RWPE1 (cell line): ENCODE measurements at regions not wholly inside any gene's neighbourhood (a gene's known extent, or its start where the extent isn't known, plus 50 kb on each side); places are given as distances from the start of the nearest gene placed in this dataset.
A peak's percentile ranks its signal among the peaks of the same experiment; 100 is the strongest.

Experiments
- CTCF ChIA-PET: fragments of 350-600 bp; sonication (Branson Sonifier 250); formaldehyde crosslinking; extraction: SDS; loops from one replicate; lab custom pipeline; 2021; lab: Yijun Ruan, JAX
- POLR2A ChIA-PET: fragments of 400-600 bp; formaldehyde crosslinking; extraction: SDS; loops from one replicate; lab custom pipeline; 2020; ENCODE audit warnings: antibody characterized with exemption; ENCODE audit not compliant: low non-redundant PET; lab: Yijun Ruan, JAX
- DNase-seq: peaks from one replicate; pipeline ENCODE4 v3.0.0; 2012; ENCODE audit warnings: low spot score
- H3K27ac ChIP-seq: fragments of 450-650 bp; 2 replicates; pipeline ENCODE4 v1.5.1; 2017
- CTCF ChIP-seq: fragments of 450-650 bp; conservative IDR thresholded peaks from 2 replicates; pipeline ENCODE4 v1.5.1; 2017; ENCODE audit warnings: low read depth, mild to moderate bottlenecking

DNA sequence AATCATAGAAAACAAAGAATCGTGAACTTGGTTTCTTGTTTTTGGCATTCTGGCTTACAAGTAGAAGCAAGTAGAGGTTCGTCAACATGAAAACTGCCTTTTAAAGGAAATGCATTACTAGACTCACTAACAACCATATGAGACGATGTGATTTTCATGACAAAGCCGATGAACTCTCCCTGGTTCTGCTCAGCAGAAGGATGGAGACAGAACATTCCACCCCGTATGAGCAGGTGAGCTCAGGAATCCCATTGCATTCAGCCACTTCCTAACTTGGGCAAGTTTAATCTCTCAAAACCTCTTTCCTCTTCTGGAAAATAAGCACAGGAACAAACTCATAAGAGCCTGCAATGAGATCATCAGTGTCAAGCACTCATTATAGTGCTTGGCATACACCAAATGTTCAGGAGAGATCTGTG, 57.4 kb upstream of the SVIL start:
- no peak overlapping the region for H3K27ac ChIP-seq
- no peak for TF ChIP-seq CTCF
- ChIA-PET CTCF (no interaction called here), POLR2A (no interaction called here)
- DNase-seq = peak; percentile 51

DNA sequence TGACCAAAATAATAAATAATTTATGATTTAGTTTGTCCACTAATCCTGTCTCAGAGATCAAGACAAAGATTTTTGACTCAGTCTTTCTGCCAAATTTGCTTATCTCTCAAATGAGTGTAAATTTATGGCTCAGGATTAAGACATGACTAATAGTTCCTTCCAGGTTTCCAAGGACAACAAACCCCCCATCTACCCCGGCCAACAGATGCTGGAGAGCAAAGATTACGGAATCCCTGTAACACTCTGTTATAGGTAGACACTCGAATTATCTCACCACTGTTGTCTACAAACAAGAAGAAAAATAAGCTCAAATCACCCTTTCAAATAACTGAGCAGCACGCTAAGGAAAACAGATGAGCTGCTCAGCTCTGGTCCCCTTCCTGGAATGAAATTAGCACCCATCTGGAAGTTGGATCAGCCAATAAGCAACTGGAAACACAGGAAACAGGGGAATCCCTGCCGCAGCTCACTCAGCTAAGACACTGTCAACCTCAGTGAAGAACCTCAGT, 56.8 kb upstream of the SVIL start:
- ChIA-PET CTCF (no interaction called here), POLR2A (no interaction called here)
- TF ChIP-seq CTCF = no peak
- H3K27ac ChIP-seq = peak overlapping the region; percentile 78
- peak; percentile 87 for DNase-seq

DNA sequence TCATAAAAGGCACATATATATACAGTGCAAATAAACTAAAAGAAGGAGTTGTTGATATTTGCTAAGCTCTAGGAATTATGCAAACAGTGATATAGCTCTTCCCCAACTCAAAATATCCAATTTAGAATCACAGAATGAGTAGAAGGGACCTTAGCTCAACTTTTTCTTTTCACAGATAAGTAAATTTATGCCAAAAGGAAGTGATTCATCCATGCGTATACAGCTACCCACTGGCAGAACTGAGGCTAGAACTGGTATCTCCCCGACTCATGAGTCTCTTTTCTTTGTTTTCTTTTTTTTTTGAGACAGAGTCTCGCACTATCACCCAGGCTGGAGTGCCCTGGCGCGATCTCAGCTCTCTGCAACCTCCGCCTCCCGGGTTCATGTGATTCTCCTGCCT, 54.2 kb upstream of the SVIL start:
- ChIA-PET POLR2A (no interaction called here), CTCF (interaction anchor here (0.6 kb wide), 1 partner anchor 903 kb away, joined by 4 read pairs; no protein-coding TSS in a partner anchor)
- TF ChIP-seq CTCF = no peak

GRCh38 chr10:29688230-29688661, 53.5 kb upstream of the SVIL start:
- no peak for TF ChIP-seq CTCF
- no peak for DNase-seq
- ChIA-PET POLR2A (no interaction called here), CTCF (no interaction called here)
- H3K27ac ChIP-seq = no peak overlapping the region

More for the DNA sequence above, 54.2 kb upstream of the SVIL start:
- peak; percentile 56 for DNase-seq
- peak overlapping the region; percentile 79 for H3K27ac ChIP-seq

- no peak overlapping the region for H3K27ac ChIP-seq
- TF ChIP-seq CTCF = no peak
- ChIA-PET POLR2A (no interaction called here), CTCF (interaction anchor here (0.7 kb wide), 1 partner anchor 38 kb away, joined by 4 read pairs; no protein-coding TSS in a partner anchor)
- DNase-seq = no peak
These were observed 52.8 kb upstream of the SVIL start for GRCh38 chr10:29687421-29688164.

DNA sequence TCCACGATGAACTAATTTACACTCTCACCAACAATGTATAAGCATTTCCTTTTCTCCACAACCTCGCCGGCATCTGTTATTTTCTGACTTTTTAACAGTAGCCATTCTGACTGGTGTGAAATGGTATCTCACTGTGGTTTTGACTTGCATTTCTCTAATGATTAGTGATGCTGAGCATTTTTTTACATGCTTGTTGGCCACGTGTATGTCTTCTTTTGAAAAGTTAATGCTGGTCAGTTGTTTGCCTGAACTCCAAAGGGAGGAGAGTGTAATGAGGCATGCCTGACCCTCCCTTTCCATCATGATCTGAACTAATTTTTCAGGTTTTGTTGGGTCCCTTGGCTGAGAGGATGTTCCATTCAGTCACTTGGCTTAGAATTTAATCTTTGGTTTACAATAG, 50.7 kb upstream of the SVIL start:
- POLR2A ChIA-PET = no interaction called here
- TF ChIP-seq CTCF = no peak
- H3K27ac ChIP-seq = no peak overlapping the region
- no peak for DNase-seq
- CTCF ChIA-PET = no interaction called here
